ENCODE measurements at regions not wholly inside any gene's neighbourhood (a gene's known extent, or its start where the extent isn't known, plus 50 kb on each side); places are given as distances from the start of the nearest gene placed in this dataset.
"Not testable (repeated sequence)": the region's sequence is repeated elsewhere in the genome, so short reads cannot be mapped to it uniquely, and the experiment has no call there.

DNA sequence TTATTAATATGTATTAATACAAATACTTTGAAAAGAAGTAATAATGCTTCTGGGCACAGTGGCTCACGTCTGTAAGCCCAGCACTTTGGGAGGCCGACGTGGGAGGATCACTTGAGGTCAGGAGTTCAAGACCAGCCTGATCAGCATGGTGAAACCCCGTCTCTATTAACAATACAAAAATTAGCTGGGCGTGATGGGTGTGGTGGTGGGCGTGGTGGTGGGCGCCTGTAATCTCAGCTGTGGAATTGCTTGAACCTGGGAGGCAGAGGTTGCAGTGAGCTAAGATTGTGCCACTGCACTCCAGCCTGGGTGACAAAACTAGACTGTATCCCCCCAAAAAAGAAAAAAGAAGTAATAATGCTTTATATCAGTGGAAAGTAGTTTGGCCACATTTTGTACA, 137.2 kb downstream of the HAUS1 start:
- TF ChIP-seq, protein P1, sequence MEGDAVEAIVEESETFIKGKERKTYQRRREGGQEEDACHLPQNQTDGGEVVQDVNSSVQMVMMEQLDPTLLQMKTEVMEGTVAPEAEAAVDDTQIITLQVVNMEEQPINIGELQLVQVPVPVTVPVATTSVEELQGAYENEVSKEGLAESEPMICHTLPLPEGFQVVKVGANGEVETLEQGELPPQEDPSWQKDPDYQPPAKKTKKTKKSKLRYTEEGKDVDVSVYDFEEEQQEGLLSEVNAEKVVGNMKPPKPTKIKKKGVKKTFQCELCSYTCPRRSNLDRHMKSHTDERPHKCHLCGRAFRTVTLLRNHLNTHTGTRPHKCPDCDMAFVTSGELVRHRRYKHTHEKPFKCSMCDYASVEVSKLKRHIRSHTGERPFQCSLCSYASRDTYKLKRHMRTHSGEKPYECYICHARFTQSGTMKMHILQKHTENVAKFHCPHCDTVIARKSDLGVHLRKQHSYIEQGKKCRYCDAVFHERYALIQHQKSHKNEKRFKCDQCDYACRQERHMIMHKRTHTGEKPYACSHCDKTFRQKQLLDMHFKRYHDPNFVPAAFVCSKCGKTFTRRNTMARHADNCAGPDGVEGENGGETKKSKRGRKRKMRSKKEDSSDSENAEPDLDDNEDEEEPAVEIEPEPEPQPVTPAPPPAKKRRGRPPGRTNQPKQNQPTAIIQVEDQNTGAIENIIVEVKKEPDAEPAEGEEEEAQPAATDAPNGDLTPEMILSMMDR (conservative IDR thresholded peaks at IDR 0.05; ENCODE audit: low read depth, low read length), result not testable (repeated sequence)
- TF ChIP-seq EZH2 (IDR thresholded peaks at IDR 0.05; ENCODE audit: borderline replicate concordance, low read depth, low read length, poor library complexity, severe bottlenecking), result not testable (repeated sequence)

Measured in A673 (cell line).